GM18861 (cell line): ENCODE measurements at regions not wholly inside any gene's neighbourhood (a gene's known extent, or its start where the extent isn't known, plus 50 kb on each side); places are given as distances from the start of the nearest gene placed in this dataset.
"Not testable (repeated sequence)": the region's sequence is repeated elsewhere in the genome, so short reads cannot be mapped to it uniquely, and the experiment has no call there.

ENCODE experiments used
- ATAC-seq: cut with Tn5 transposase; IDR thresholded peaks from one replicate; pipeline ENCODE4 v1.9.1; 2021; ENCODE audit not compliant: unreplicated experiment

DNA sequence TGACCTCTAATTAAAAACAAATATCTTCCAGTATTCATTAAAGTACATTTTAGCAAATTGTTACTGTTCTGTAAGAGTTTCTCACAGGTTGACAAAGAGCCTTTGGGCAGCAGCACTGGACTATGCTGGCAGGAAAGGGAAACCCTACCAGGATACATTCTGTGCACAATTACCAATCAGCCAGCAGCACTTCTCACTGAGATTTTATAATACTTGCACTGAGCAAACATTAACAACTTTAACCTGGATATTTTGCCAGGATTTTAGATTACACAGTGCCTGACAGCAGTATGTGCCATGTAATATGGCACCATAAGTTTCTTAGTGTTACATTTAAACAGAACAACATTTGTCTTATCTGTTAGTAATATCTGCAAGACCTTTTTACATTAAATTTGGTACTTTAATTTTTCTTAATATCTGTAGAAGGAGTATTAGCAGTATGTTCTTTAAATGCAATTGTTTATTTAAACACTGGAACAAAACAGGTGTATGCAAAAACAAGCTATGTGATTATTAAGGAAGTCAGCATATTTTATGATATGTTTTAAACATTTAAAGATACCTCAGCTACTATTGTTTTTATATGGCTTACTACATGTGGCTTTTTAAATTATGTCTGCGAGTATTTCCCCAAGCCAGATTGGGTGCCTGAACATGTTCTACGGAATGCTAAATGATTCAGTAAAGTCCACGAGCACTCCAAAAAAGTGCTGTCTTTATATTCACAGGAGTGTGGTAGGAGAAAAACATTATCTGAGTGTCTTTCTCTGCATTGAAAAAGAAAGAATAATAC lies 699.0 kb upstream of the LUZP2 start:
- no peak for ATAC-seq

DNA sequence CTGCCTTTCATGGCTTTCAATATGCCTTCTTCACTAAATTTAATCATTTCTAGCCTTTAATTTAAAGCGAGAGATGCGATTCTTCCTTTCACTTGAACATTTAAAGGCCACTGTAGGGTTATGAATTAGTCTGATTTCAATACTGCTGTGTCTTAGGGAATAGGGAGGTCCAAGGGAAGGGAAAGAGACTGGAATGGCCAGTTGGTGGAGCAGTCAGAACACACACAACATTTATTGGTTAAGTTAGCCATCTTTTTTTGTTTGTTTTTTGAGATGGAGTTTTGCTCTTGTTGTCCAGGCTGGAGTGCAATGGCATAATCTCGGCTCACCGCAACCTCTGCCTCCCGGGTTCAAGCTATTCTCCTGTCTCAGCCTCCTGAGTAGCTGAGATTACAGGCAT lies 662.5 kb upstream of the LUZP2 start:
- not testable (repeated sequence) for ATAC-seq

DNA sequence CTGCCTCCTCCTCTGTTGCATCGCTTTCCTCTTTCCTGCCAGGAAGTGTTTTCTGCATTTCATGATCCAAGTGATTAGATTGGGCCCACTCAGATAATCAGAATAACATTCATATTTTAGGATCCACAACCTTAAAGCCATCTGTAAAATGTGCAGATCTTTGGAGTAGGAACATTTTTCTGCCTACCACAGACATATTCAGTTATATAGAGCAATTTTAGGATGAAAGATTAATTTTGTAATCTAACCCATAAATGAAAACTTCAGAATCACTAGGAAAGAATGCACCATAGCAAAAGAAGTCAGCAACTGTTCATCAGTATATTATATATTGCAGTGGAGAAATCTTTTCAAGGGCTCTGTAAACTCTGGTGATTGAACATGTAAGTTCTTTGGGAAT lies 659.9 kb upstream of the LUZP2 start:
- ATAC-seq = no peak

DNA sequence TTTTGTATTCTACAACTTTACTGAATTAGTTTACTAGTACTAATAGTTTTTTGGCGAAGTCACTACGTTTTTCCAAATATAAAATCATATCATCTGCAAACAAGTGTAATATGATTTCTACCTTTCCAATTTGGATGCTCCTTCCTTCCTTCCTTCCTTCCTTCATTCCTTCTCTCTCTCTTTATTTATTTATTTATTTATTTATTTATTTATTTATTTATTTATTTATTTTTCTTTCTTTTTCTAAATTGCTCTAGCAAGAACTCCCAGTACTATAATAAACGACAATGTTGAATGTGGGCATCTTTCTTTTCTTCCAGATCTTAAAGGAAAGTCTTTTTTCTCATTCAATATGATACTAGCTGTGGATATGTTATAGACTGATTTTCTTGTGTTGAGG lies 656.0 kb upstream of the LUZP2 start:
- no peak for ATAC-seq

DNA sequence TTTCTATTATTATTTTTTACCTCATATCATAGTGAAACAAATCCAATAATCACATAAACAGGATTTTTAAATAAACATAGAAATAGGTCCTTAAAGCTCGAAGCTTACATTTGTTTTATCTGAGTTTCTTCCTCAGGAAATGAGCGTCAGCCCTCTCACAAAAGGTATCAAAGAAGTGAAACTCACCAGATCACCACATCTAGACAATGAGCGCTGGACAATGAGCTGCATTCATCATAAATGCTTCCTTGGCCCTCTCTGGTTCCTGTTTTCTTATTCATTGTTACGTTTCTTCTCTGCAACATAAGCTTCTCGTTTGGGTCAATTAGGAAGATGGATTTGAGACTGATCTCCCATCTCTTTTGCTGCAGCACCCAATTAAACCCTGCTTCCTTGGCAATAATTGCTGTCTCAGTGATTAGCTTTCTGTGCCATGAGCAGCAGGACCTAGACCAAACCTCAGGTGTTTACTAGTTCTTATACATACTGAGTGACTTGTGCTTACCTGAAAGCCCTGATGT lies 649.9 kb upstream of the LUZP2 start:
- ATAC-seq = no peak

DNA sequence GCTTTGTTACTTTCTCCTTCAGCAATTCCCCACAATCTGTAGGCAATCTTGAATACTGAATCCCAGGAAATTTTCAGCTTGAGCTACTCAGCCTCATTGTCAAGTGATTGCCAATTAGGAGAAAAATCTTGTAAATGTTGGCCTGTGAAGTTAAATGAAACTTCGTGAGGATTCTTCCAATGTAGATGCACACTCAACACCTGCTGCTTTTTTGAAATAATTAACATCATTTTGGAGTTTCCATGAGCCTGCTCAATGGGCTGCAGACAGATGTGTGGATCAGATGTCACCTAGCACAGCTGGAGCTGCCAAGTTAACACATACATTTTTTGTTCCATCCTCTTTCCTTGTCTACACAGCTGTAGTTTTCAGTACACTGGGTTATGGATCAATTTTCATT lies 645.6 kb upstream of the LUZP2 start:
- no peak for ATAC-seq

DNA sequence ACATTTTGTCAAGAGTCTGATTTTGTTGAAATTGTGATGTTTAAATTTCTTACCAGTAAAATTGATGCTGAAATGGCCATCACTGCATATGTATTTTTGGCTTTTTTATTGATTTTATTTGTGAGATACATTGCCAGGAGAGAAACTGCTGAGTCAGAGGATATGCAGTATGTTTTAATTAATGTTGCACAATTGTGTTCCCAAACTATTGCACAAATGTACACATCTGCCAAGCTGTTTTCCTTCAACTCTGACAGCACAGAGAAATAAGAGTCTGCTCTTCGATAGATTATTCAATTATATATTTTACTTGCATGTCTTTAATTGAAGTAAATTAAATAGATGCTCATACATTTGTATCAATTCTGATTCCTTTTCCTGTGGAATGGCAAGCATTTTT lies 640.2 kb upstream of the LUZP2 start:
- no peak for ATAC-seq

DNA sequence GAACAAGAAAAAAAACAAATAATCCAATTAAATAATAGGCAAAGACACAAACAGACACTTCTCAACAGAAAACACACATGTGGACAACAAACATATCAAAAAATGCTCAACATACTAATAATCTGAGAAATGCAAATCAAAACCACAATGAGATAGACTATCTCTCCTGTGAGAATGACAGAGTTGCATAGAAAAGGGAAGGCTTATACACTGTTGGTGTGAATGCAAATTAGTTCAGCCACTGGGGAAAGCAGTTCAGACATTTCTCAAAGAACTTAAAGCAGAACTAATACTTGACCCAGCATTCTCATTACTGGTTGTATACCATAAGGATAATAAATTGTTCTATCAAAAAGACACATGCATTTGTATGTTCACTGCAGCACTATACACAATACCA lies 637.8 kb upstream of the LUZP2 start:
- no peak for ATAC-seq

DNA sequence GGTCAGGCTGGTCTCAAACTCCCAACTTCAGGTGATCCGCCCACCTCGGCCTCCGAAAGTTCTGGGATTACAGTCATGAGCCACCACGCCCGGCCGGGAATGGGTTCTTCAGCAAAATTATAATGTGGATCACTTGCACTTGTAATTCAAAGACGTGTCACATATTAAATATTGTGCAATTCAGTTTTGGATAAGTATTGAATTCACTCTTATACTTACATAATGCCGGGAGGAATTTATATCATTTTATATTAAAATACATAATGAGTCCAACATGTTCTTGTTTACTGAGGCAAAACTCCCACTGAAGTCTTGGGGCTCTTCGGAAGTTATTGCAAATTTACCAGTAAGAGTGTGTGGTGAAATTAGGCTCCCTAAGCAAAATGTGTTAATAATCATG lies 635.2 kb upstream of the LUZP2 start:
- no peak for ATAC-seq

DNA sequence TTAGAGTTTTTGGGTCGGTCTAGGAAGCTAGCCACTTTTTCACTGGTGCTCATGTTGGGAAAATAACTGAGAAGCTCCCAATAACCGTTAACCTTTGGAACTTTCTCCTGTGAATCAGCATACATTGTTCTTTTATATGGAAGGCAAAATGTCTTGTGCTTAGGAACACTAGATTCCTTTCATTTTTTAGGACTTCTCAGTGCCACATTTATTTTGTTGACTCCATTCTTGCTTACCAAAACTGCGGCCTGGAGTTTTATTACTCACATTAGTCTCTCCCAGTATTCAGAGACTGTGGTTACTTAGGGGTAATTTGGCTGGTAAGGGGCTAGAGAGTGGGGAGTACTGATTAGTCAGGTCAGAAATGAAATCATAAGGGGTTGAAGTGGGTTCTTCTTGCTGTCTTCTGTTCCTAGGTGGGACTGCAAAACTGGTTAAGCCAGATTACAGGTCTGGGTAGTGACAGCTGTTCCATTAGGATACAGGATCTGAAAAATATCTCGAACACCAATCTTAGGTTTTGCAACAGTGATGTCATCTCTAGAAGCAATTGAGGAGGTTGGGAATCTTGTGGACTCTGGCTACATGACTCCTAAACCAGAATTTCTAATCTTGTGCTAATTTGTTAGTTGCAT lies 631.4 kb upstream of the LUZP2 start:
- no peak for ATAC-seq

DNA sequence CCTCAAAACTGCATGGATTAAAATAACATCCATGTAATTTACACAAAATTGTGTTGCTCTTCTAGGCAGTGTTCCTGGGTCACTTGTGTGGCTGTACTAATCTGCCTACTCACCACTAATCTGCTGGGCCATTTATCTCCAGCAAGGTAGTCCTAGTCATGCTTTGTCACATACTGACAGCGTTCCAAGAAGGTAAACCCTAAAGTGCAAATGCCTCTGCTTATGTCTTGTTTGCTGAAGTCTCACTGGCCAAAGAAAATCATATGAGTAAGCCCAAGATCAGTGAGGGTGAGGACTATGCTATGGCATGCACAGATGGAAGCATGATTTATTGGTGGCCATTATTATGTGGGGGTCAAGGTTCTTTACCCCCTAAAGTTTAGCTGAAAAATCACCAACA lies 630.2 kb upstream of the LUZP2 start:
- no peak for ATAC-seq

DNA sequence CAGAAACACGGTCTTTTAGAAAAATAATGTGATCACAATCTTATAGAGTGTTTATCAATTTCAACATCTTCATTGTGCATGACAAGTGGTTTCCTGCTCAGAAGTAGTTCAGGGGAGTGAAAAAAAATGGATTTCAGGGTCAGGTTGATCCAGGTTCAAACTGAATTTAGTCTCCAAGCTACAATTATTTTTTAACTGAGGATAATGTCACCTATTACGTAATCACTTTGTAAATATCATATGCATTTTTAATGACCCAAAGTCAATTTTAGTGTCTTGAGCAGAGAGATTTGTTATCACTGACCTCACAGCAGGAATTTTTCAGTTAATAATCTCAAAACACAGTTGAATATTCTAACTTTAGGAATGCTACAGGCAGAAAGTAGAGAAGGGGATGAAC lies 627.2 kb upstream of the LUZP2 start:
- no peak for ATAC-seq

DNA sequence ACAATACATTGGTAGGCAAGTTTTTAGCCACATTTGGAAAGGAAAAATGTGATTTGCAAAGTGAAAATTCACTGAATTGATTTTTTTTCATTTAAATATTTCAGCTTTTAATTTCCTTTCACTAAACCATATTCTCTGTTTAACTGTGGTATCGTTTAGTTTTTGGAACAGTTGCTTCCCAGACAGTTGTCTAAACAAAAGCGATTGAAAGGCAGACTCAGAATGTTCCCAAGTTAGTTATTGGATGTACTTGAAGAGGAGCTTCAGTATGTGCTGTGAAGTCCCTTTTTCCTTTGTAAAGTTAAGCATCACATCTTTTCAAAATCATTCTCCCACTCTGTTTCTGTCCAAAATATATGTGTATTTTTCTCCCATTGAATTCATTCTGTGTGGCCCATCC lies 623.4 kb upstream of the LUZP2 start:
- no peak for ATAC-seq

DNA sequence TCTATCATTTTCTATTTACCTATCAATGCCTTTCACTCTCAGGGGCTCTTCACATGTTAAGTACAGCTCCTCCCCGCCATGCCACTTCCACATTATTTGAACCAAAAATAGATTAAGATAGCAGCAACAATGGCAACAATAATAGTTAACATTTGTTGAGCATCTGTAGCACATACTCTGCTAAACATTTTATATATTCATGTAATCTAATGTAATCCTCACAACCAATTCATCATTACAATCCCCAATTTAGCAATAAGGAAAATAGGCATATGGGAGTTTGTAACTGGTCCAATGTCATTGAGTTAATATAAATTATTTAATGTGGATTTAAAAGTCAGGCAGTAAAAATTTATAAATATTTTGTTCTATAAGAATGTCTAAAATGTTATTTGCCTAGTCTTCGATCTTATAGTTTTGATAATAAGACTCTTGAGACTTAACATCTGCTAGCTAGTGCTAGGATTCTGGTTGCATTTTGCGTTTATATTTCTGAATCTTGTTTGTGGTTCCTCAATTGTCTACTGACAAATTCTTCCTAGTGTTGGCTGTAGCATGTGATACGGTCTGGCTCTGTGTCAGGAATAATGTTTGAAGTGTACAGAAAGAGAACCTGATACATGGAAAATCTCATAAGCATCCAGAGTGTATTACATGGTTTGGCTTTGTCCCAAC lies 621.5 kb upstream of the LUZP2 start:
- ATAC-seq = no peak

DNA sequence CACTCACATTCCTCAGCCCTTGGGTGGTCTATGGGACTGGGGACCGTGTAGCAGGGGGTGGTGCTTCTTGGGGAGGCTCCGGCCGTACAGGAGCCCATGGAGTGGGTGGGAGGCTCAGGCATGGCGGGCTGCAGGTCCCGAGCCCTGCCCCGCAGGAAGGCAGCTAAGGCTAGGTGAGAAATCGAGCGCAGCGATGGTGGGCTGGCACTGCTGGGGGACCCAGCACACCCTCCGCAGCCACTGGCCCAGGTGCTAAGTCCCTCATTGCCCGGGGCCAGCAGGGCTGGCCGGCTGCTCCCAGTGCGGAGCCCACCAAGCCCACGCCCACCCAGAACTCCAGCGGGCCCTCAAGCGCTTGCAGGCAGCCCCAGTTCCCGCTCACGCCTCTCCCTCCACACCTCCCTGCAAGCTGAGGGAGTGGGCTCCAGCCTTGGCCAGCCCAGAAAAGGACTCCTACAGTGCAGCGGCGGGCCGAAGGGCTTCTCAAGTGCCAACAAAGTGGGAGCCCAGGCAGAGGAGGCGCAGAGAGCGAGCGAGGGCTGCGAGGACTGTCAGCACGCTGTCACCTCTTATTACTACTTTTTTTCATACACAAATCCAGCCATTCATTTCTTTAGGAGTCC lies 613.3 kb upstream of the LUZP2 start:
- not testable (repeated sequence) for ATAC-seq

DNA sequence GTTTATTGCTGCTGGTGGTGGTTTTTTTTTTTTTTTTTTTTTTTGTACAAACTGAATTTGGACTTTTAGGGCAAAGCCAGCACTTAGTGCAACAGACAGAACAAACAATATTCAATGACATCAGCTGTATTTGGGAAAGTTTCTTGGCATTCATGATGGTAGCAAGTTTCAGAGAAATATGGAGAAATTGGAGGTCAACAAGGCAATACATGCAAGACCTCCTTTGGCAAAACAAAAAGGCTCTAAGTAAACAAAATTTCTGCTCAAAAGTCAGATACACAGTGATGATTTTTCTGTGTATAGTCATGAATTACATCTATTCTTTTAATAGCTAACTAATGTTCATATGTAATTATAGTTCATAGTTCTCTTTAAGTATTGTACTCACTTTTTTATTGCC lies 612.5 kb upstream of the LUZP2 start:
- no peak for ATAC-seq

DNA sequence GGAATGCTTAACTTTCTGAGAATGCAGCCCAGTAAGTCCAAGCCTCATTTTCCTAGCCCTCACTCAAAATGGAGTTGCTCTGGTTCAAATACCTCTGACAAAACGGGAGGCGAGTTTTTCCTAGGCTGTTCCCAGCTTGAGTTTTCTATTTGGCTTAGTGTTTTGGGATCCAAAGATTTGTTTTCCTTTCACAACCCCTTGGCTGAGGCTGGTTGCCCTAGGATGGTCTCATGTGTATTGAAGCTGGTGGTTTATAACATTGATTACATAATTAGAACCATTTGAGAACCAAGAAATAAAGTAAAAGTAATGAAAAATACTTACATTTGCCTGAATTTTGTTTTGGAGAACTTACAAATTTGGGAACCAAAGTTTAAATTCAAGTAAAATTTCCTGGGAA lies 611.1 kb upstream of the LUZP2 start:
- ATAC-seq = no peak

DNA sequence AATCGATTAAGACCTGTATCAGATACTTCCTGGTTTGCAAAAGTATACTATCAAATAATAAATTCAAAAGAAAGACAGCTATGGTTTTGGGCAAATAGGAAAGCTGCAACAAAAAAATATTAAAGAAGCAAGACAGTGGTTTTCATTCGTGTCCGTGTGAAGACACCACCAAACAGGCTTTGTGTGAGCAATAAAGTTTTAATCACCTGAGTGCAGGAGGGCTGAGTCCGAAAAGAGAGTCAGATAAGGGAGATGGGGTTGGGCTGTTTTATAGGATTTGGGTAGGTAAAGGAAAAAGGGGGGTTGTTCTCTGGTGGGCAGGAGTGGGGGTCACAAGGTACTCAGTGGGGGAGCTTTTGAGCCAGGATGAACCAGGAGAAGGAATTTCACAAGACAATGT lies 609.7 kb upstream of the LUZP2 start:
- not testable (repeated sequence) for ATAC-seq

DNA sequence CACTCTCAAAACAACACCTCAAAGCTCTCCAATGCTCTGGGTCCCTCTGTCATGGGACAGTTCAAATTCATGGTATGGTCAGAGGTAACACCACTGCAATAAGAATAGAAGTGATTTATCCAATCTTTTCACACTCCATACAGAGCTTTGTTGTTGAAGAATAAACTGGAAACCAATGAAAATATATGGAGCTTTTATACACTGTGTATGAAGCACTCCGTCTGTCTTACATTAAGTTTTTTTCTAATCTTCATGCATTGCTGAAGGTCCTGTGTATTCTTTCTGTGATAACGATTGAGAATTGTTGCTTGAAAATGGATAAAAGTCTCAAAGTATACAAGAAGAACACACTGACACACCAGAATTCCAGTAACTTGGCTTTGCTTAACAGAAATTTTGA lies 603.7 kb upstream of the LUZP2 start:
- ATAC-seq = no peak

DNA sequence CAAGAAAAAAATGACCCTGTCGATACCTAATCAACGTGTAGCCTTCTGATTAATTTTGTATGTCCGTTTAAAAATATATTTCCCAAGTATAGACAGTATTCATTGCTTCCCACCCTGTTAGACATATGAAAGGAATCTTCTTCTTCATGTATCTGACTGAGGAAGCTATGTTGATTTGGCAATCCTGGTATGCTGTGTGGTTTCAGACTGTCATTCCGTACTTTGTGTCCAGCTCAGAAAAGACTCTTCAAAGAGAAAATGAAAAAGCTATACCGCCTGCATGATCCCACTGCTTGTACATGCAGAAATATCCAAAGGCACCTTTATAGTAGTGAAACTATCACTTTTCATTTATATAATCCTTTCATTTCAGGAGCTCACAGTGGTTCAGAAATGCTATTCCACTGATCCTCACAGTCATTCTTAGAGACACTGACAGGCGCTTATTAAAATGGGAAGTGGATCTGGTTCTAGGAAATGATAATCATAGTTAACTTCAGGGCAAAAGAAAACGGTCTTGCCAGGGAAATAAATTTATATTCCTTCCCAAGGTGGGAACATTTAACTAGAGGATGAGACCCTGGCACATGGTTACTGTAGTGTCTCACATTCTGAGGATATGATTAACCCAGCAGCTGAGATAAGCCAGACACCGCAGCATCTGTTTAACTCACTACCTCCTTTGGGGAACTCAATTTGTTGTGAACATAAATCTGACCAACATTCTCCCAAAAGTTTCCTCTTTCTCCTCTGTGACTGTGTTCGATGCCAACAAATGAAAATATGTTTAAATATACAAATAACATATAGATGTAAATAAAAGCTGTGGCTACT lies 599.2 kb upstream of the LUZP2 start:
- ATAC-seq = no peak
